Loucy (cell line): ENCODE measurements at regions not wholly inside any gene's neighbourhood (a gene's known extent, or its start where the extent isn't known, plus 50 kb on each side); places are given as distances from the start of the nearest gene placed in this dataset.

Experiments used
- EZH2phosphoT487 ChIP-seq: fragments of 200-600 bp; IDR thresholded peaks from 2 replicates; pipeline ENCODE4 v1.6.1; 2018; ENCODE audit warnings: antibody characterized with exemption, mild to moderate bottlenecking, moderate library complexity, borderline replicate concordance
- TF ChIP-seq, protein P1 (sequence below): fragments of 200-600 bp; sonication (generic); conservative IDR thresholded peaks from 2 replicates; pipeline ENCODE4 v1.5.1; 2014; ENCODE audit warnings: mild to moderate bottlenecking, antibody characterized with exemption, low read length

- TF ChIP-seq, protein P1, sequence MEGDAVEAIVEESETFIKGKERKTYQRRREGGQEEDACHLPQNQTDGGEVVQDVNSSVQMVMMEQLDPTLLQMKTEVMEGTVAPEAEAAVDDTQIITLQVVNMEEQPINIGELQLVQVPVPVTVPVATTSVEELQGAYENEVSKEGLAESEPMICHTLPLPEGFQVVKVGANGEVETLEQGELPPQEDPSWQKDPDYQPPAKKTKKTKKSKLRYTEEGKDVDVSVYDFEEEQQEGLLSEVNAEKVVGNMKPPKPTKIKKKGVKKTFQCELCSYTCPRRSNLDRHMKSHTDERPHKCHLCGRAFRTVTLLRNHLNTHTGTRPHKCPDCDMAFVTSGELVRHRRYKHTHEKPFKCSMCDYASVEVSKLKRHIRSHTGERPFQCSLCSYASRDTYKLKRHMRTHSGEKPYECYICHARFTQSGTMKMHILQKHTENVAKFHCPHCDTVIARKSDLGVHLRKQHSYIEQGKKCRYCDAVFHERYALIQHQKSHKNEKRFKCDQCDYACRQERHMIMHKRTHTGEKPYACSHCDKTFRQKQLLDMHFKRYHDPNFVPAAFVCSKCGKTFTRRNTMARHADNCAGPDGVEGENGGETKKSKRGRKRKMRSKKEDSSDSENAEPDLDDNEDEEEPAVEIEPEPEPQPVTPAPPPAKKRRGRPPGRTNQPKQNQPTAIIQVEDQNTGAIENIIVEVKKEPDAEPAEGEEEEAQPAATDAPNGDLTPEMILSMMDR, result no peak
- TF ChIP-seq EZH2phosphoT487, result no peak
Measured at GRCh38 chr1:166692346-166692745, 146.9 kb upstream of the POGK start.
